ENCODE measurements at regions not wholly inside any gene's neighbourhood (a gene's known extent, or its start where the extent isn't known, plus 50 kb on each side); places are given as distances from the start of the nearest gene placed in this dataset.

DNA sequence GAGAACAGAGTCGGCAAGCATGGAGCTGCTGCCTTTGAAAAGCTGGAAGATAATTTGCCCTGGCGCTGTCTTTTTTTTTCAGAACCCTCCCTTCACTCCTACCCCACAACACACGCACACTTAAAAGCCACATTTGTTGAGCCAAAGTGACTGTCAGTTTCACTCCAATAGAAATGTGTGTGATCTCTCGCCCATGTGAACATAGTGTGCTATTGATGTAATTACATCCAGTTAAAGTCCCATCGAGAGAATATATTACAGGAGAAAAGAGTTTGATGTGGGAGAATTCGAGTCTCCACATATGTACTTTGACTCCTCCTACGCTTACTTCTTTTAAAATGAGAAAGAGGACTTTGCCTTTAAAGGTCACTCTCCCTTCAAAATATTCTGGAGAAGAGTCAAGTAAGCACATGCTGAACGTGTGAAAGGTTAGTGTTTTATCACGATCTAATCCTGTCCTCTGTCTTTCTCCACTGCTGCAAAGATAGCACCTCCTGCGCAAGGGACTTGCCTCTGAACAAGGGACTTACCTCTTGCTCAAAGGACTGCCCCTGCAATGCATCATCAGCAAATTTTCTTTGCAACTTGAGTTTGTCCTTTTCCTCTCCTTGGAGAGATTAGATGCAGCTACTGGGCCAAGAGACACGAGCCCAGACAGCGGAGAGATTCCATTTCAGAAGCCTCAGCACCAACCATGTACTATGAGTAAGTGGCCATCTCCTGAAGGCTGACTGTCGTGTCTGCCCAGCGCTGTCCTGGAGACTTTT, 613.9 kb downstream of the PTPRU start:
- CTCF ChIA-PET: interaction anchor here (0.7 kb wide), 1 partner anchor 58 kb away, joined by 4 read pairs; no protein-coding TSS in a partner anchor
- no peak overlapping the region for H3K27ac ChIP-seq
- POLR2A ChIA-PET (ENCODE audit: low non-redundant PET): no interaction called here
- no peak for DNase-seq (ENCODE audit: low spot score)
- TF ChIP-seq, protein P1, sequence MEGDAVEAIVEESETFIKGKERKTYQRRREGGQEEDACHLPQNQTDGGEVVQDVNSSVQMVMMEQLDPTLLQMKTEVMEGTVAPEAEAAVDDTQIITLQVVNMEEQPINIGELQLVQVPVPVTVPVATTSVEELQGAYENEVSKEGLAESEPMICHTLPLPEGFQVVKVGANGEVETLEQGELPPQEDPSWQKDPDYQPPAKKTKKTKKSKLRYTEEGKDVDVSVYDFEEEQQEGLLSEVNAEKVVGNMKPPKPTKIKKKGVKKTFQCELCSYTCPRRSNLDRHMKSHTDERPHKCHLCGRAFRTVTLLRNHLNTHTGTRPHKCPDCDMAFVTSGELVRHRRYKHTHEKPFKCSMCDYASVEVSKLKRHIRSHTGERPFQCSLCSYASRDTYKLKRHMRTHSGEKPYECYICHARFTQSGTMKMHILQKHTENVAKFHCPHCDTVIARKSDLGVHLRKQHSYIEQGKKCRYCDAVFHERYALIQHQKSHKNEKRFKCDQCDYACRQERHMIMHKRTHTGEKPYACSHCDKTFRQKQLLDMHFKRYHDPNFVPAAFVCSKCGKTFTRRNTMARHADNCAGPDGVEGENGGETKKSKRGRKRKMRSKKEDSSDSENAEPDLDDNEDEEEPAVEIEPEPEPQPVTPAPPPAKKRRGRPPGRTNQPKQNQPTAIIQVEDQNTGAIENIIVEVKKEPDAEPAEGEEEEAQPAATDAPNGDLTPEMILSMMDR (conservative IDR thresholded peaks at IDR 0.05; ENCODE audit: low read depth): no peak

DNA sequence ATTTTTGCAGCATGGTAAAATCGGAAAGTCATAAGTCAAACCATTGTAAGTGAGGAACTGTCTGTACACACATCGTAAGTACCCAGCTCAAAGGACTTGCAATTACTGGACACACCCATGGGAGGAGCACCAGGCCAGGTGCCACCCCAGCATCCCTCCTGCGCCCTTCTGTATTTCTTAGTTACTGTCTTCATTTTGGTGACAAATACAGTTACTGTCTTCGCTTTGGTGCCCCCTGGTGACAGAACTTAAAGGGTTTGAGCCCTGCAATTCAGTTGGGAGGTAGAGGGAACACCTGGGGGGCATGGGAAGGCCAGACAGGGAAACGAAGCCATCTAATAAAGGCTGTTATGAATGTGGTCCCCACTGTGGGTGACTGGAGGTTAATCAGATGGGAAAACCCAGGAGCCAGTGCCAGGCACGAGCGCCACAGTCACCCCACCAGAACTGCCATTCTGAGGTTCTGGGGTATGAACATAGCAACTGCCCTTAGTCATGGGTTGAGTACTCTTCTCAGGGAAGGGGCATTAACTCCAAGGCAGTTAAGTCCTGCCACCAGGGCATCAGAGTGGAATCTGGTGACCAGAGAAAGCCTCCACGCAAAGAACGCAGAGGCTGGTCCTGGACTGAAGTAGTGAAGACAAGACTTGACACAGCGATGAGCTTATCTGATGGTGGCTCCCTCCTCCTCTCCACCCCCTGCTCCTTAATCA, 612.9 kb downstream of the PTPRU start:
- ChIA-PET POLR2A (ENCODE audit: low non-redundant PET) (no interaction called here), CTCF (interaction anchor here (0.6 to 0.7 kb wide), 2 partner anchors 57 to 310 kb away, joined by 3 to 4 read pairs; no protein-coding TSS in a partner anchor)
- TF ChIP-seq, protein P1 (conservative IDR thresholded peaks at IDR 0.05; ENCODE audit: low read depth): peak; percentile 43
- no peak overlapping the region for H3K27ac ChIP-seq
- DNase-seq (ENCODE audit: low spot score): peak; percentile 26

DNA sequence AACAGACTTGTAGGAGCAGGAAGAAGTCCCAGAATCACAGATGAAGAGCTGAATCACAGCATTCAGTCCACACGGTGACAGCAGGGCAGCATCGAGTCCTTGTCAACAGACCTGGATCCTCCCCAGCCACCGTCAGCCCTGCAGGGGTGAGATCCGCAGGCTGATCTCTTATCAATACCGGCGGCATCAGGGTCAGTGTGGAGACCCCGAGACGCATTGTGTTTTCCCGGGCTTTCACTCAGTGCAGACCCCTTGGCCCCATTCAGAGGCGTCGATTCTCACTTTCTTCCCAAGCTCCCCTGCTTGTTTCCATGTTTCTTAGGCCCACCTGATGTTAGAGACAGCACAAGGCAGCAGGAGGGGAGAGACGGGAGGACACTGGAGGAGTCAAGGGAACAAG, 609.6 kb downstream of the PTPRU start:
- CTCF ChIA-PET: no interaction called here
- no peak overlapping the region for H3K27ac ChIP-seq
- DNase-seq (ENCODE audit: low spot score): no peak
- TF ChIP-seq, protein P1 (conservative IDR thresholded peaks at IDR 0.05; ENCODE audit: low read depth): no peak
- POLR2A ChIA-PET (ENCODE audit: low non-redundant PET): no interaction called here

DNA sequence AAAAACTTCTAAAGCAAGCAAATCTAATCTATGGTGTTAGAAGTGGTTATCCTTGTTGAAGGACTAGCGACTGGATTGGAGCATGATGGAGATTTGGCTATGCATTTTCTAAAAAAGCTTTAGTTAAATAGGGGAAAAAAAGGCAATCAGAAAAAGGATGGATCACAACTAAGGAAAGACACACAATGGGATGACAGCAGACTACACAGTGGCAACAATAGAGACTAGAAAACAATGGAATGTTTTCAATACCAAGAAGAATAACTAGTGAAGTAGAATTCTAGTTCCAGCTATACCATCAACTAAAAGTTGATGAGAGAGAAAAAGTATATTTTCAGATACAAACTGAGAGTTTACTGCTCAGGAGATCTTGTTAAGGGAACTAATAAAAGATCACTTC, 605.8 kb downstream of the PTPRU start:
- no peak for DNase-seq (ENCODE audit: low spot score)
- CTCF ChIA-PET: no interaction called here
- POLR2A ChIA-PET (ENCODE audit: low non-redundant PET): no interaction called here
- H3K27ac ChIP-seq: no peak overlapping the region
- TF ChIP-seq, protein P1 (conservative IDR thresholded peaks at IDR 0.05; ENCODE audit: low read depth): no peak

DNA sequence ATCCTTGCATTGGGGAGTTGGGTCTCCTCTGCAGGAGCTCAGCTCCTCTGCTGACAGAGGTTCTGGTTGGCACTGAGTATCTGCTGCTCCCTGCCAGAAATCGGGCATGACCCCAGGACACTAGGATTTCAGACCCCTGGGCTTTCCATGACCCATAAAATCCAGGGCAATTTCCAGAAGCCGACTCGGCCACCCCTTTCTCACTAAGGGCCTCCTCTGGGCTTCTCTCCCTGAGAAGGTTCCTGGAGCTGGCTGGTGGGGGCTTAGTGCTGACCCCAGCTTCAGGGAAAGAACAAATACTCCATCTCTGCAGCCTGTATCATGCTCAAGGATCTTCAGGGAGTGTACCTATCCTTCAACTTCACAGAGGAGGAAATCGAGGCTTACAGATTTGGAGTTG, 603.4 kb downstream of the PTPRU start:
- no peak overlapping the region for H3K27ac ChIP-seq
- CTCF ChIA-PET: interaction anchor here (0.6 kb wide), 2 partner anchors 87 to 1402 kb away, joined by 3 to 4 read pairs; no protein-coding TSS in a partner anchor
- TF ChIP-seq, protein P1 (conservative IDR thresholded peaks at IDR 0.05; ENCODE audit: low read depth): no peak
- POLR2A ChIA-PET (ENCODE audit: low non-redundant PET): no interaction called here
- DNase-seq (ENCODE audit: low spot score): no peak

DNA sequence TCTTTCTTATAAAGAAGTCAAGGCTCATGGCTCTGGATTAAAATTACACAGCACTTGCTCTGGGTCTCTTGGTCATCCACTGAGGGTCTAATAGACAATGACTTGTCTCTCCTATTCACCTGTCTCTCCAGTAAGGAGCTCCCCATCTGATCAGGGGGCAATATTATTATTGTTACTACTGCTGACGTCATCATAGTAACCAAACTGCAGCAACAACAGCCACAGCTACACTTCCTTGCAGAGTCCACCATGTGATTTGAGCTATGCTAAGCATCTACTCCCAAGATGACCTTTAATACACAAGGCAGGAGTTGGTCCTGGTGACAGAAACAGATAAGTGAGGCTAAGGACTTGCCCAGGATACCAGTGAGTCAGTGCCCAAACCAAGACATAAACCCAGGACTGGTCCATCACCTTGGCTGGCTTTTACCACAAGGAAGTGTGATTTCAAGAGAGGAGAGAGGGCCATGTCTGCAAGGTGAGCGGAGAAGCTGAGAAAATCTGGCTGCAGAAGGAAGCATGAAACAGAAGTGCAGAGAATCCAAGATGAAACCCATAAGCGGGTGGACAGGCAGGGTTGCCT, 602.5 kb downstream of the PTPRU start:
- TF ChIP-seq, protein P1 (conservative IDR thresholded peaks at IDR 0.05; ENCODE audit: low read depth): no peak
- H3K27ac ChIP-seq: no peak overlapping the region
- no peak for DNase-seq (ENCODE audit: low spot score)
- CTCF ChIA-PET: interaction anchor here (0.5 to 0.7 kb wide), 3 partner anchors 61 to 1401 kb away, joined by 3 to 4 read pairs (median 3); no protein-coding TSS in a partner anchor
- POLR2A ChIA-PET (ENCODE audit: low non-redundant PET): no interaction called here

All from RWPE1 (cell line).